KOPT-K1 (cell line): ENCODE measurements at regions not wholly inside any gene's neighbourhood (a gene's known extent, or its start where the extent isn't known, plus 50 kb on each side); places are given as distances from the start of the nearest gene placed in this dataset.
"Not testable (repeated sequence)": the region's sequence is repeated elsewhere in the genome, so short reads cannot be mapped to it uniquely, and the experiment has no call there.

Experiments
- H3K27ac ChIP-seq: fragments of 200-600 bp; sonication (generic); 2 replicates; pipeline ENCODE4 v1.5.1; 2016; ENCODE audit warnings: antibody characterized with exemption, mild to moderate bottlenecking, low read depth, low read length; ENCODE audit not compliant: poor library complexity, severe bottlenecking
- H3K36me3 ChIP-seq: fragments of 200-600 bp; sonication (generic); 2 replicates; pipeline ENCODE4 v1.5.1; 2017; ENCODE audit warnings: antibody characterized with exemption, mild to moderate bottlenecking, low read length, moderate library complexity; ENCODE audit not compliant: insufficient read depth
- H3K9me3 ChIP-seq: fragments of 200-600 bp; sonication (generic); 2 replicates; pipeline ENCODE4 v1.5.1; 2017; ENCODE audit warnings: antibody characterized with exemption, low read length, mild to moderate bottlenecking; ENCODE audit not compliant: insufficient read depth, poor library complexity, severe bottlenecking

- H3K27ac ChIP-seq = no peak overlapping the region
- no peaks in the 10 kb centered on the region for H3K36me3 ChIP-seq
- H3K9me3 ChIP-seq = no peaks in the 10 kb centered on the region
These were observed 50.0 kb upstream of the ABLIM1 start for GRCh38 chr10:114708084-114708483.

- Histone ChIP-seq H3K27ac (no peak overlapping the region), H3K9me3 (no peaks in the 10 kb centered on the region), H3K36me3 (no peaks in the 10 kb centered on the region)
These were observed 50.8 kb upstream of the ABLIM1 start for GRCh38 chr10:114708717-114709335.

DNA sequence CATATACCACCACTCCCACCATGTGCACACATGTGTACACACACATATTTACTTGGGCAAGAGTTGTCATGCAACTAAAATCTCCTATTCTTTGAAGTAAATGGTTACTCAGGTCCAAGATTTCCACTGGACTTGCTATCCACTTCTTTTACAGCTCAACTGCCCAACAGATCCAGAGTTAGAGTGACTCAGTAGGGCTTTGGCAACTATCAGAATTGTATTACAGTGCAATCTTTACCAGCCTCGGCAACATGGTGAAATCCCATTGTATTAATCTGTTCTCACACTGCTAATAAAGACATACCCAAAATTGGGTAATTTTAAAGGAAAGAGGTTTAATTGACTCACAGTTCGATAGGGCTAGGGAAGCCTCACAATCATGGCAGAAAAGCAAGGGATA lies 51.9 kb upstream of the ABLIM1 start:
- no peak overlapping the region for H3K27ac ChIP-seq

DNA sequence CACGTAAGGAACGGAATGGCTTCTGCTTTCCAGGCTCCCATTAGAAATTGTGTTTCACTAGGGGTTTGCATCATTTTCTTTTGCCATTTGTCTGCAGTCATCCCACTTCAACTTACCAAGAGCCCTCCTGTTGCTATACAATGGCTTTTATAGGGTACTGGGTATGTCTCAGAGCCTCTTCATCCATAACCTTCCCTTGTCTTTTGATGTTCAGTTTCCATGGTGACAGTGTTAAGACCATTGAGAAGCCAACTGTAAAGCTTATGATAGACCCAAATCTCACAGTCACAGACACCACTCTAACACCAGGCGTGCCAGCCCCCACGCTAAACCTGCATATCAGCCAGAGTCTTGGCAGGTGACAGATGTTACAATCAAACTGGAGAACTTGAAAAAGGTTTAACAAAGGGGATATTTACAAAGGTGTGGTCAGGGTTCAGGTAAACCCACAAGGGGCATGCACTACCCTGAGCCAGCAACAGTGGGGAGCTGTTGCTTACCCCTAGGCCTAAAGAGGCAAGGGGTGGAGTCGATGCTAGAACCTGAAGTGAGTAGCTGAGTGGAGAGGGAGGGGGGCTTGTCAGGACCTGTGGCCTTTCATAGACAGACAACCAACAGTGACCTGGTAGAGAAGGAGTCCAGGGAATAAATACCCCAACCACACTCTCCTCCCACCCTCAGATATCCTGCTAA lies 53.2 kb upstream of the ABLIM1 start:
- H3K36me3 ChIP-seq = no peaks in the 10 kb centered on the region
- H3K27ac ChIP-seq = no peak overlapping the region
- H3K9me3 ChIP-seq = no peaks in the 10 kb centered on the region

More for the DNA sequence above, 51.9 kb upstream of the ABLIM1 start:
- Histone ChIP-seq H3K36me3 (no peaks in the 10 kb centered on the region), H3K9me3 (no peaks in the 10 kb centered on the region)

DNA sequence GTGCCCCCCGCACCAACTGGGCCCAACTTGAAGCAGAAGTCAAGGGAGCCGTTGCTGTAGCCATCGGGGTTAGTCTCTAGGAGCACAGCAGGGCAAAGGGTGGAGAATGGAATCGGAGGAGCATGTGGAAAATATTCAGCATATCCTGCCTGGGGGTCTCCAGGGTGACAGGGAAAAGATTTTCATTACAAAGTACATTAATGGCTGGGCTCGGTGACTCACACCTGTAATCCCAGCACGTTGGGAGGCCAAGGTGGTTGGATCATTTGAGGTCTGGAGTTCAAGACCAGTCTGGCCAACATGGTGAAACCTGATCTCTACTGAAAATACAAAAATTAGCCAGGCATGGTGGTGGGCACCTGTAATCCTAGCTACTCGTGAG lies 53.8 kb upstream of the ABLIM1 start:
- H3K36me3 ChIP-seq = no peaks in the 10 kb centered on the region
- H3K9me3 ChIP-seq = no peaks in the 10 kb centered on the region
- no peak overlapping the region for H3K27ac ChIP-seq

DNA sequence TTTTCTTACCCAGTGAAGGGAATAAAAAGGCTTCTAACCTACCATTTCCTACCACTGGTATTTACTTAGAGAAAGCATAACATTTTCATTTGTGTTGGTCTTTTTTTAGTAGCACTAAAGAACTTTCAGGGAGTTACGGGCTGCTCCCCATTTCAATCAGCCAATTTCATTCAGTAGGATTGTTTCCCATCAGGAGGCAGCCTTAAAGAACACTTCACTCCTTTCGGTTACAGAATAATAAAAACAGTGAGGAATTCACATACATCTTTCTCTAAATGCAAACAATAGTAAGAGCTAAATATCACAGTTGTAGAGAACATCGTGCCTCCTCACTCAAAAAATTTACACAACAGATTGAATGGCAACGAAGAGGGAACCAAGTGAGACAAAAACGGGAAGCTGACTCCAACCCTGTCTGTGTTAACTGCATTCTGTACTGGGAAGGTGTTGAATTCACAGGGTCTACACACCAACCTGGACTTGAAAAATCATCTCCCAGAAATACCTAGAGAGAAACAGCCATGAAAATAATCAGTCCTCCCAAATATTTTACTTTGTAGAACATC lies 55.5 kb upstream of the ABLIM1 start:
- Histone ChIP-seq H3K27ac (no peak overlapping the region), H3K9me3 (no peaks in the 10 kb centered on the region), H3K36me3 (no peaks in the 10 kb centered on the region)

- H3K27ac ChIP-seq = no peak overlapping the region
- no peaks in the 10 kb centered on the region for H3K9me3 ChIP-seq
These were observed 56.2 kb upstream of the ABLIM1 start for GRCh38 chr10:114714281-114714741.

DNA sequence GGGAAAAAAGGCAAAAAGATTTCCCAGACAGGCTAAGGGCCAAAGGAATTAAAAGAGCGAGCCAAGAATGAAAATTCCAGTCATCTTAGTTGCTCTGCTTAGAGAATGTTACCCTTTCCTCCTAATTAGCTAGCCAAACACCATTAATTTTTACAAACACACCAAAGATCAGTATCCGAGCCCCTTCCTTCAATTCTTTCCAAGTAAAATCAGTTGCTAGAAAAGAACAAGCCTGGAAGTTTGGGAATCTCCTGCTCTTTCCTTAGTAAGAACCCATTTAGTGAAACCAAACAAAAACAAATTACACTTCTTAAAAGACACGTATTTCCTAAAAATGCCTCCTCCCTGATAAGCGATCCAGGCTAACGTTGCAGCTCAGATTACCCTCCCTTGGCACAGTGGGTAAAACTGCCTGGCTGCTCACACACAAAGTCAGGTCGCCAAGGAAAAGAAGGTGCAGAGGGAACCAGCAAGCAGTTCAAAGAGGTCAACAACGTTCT lies 57.1 kb upstream of the ABLIM1 start:
- no peak overlapping the region for H3K27ac ChIP-seq
- H3K9me3 ChIP-seq = no peaks in the 10 kb centered on the region
- no peaks in the 10 kb centered on the region for H3K36me3 ChIP-seq

More at GRCh38 chr10:114714281-114714741, 56.2 kb upstream of the ABLIM1 start:
- H3K36me3 ChIP-seq = no peaks in the 10 kb centered on the region

- H3K27ac ChIP-seq = no peak overlapping the region
- H3K36me3 ChIP-seq = no peaks in the 10 kb centered on the region
- H3K9me3 ChIP-seq = no peaks in the 10 kb centered on the region
These were observed 58.8 kb upstream of the ABLIM1 start for GRCh38 chr10:114716811-114717404.

DNA sequence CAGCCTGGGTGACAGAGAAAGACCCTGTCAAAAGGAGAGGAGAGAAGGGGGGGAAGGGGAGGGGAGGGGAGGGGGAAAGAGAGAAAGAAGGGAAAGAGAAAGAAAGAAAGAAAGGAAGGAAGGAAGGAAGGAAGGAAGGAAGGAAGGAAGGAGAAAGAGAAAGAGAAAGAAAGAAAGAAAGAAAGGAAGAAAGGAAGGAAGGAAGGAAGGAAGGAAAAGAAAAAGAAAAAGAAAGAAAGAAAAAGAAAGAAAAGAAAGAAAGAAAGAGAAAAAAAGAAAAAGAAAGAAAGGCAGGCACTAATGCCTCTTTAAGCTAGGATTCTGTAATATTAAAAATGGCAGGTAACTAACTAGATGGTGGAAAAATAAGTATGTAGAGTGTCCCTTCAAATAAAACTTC lies 59.8 kb upstream of the ABLIM1 start:
- not testable (repeated sequence) for H3K36me3 ChIP-seq, H3K27ac ChIP-seq, H3K9me3 ChIP-seq

- Histone ChIP-seq H3K27ac (no peak overlapping the region), H3K36me3 (no peaks in the 10 kb centered on the region), H3K9me3 (no peaks in the 10 kb centered on the region)
These were observed 60.3 kb upstream of the ABLIM1 start for GRCh38 chr10:114718374-114718773.

DNA sequence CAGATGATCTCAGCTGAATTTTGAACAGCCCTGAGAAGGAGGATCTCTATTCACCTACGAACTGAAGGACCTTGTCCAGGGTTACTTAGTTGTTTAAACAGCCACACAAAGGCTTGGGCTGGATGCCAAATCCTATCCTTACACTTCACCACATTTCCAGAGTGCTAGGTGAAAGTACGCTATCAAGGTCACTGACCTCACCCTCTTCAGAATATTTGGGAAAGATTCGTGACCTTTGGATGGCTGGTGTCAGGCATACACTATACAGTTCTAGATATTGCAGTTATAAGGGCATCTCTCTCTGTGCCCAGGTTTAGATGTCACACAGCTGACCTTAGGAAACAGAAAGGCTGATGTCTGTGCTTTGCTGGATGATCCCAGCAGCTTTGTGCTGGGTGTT lies 61.2 kb upstream of the ABLIM1 start:
- H3K27ac ChIP-seq = no peak overlapping the region

GRCh38 chr10:114720023-114720422 lies 61.9 kb upstream of the ABLIM1 start:
- not testable (repeated sequence) for H3K27ac ChIP-seq, H3K9me3 ChIP-seq

More for the DNA sequence above, 61.2 kb upstream of the ABLIM1 start:
- H3K9me3 ChIP-seq = no peaks in the 10 kb centered on the region
- no peaks in the 10 kb centered on the region for H3K36me3 ChIP-seq

GRCh38 chr10:114720685-114721278 lies 62.7 kb upstream of the ABLIM1 start:
- H3K36me3 ChIP-seq = no peaks in the 10 kb centered on the region
- no peak overlapping the region for H3K27ac ChIP-seq
- H3K9me3 ChIP-seq = no peaks in the 10 kb centered on the region

More at GRCh38 chr10:114720023-114720422, 61.9 kb upstream of the ABLIM1 start:
- H3K36me3 ChIP-seq = not testable (repeated sequence)

- not testable (repeated sequence) for H3K27ac ChIP-seq, H3K36me3 ChIP-seq
These were observed 64.1 kb upstream of the ABLIM1 start for GRCh38 chr10:114722136-114722535.

More at GRCh38 chr10:114722136-114722535, 64.1 kb upstream of the ABLIM1 start:
- H3K9me3 ChIP-seq = not testable (repeated sequence)
